HCT116 (cell line): ENCODE measurements at regions not wholly inside any gene's neighbourhood (a gene's known extent, or its start where the extent isn't known, plus 50 kb on each side); places are given as distances from the start of the nearest gene placed in this dataset.

ENCODE experiments used
- CBX3 ChIP-seq: IDR thresholded peaks from 2 replicates; pipeline ENCODE4 v1.6.1; 2012; ENCODE audit warnings: low read depth
- POLR2A ChIP-seq: IDR thresholded peaks from 2 replicates; pipeline ENCODE4 v1.7.0; 2011; ENCODE audit warnings: borderline replicate concordance; ENCODE audit not compliant: insufficient read depth, insufficient read length; ENCODE audit errors: extremely low read depth
- POLR2AphosphoS5 ChIP-seq: IDR thresholded peaks from 2 replicates; pipeline ENCODE4 v1.6.1; 2011; ENCODE audit warnings: mild to moderate bottlenecking, low read depth, low read length, moderate library complexity
- RAD21 ChIP-seq: IDR thresholded peaks from 2 replicates; pipeline ENCODE4 v1.6.1; 2012; ENCODE audit warnings: low read depth, mild to moderate bottlenecking
- TF ChIP-seq, protein P1 (sequence below): IDR thresholded peaks from 2 replicates; pipeline ENCODE4 v1.6.1; 2012
- TF ChIP-seq, protein P2 (sequence below), 3 experiments: fragments of 200-600 bp in 1 of 3; sonication (generic) in 1 of 3; IDR thresholded peaks in 2 of 3; conservative IDR thresholded peaks in 1 of 3; 2 replicates each; pipeline ENCODE4 v1.5.1; 2012 to 2017; ENCODE audit warnings: low read depth in 2 of 3, low read length in 2 of 3, antibody characterized with exemption in 1 of 3, borderline replicate concordance in 1 of 3, control low read depth in 1 of 3, mild to moderate bottlenecking in 1 of 3, mixed read lengths in 1 of 3, mixed run types in 1 of 3, moderate library complexity in 1 of 3; ENCODE audit not compliant: insufficient read depth in 1 of 3

DNA sequence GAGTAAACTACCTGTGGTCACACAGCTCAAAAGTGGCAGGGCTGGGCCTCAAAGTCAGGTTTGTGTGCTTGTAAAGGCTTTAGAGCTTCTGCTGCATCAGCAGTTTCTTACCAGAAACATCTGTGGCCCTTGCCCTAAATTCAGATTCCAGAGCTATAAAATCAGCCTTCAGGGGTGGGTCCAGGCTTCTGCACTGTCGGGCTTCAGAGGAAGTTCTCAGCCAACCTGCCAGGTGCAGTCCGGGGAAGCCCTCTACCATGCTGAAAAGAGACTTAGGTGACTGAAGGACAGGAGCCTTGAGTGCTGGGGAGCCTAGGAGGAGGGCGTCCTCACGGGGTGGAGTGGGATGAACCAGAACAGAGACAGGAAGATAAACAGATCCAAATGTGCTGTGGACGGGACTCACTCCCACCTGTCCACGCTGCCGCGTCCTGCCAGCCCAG, 69.9 kb upstream of the HS6ST1 start:
- no peak for TF ChIP-seq POLR2A
- TF ChIP-seq, protein P1, sequence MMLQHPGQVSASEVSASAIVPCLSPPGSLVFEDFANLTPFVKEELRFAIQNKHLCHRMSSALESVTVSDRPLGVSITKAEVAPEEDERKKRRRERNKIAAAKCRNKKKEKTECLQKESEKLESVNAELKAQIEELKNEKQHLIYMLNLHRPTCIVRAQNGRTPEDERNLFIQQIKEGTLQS = no peak
- TF ChIP-seq CBX3 = no peak
- TF ChIP-seq RAD21 = no peak
- TF ChIP-seq, protein P2, sequence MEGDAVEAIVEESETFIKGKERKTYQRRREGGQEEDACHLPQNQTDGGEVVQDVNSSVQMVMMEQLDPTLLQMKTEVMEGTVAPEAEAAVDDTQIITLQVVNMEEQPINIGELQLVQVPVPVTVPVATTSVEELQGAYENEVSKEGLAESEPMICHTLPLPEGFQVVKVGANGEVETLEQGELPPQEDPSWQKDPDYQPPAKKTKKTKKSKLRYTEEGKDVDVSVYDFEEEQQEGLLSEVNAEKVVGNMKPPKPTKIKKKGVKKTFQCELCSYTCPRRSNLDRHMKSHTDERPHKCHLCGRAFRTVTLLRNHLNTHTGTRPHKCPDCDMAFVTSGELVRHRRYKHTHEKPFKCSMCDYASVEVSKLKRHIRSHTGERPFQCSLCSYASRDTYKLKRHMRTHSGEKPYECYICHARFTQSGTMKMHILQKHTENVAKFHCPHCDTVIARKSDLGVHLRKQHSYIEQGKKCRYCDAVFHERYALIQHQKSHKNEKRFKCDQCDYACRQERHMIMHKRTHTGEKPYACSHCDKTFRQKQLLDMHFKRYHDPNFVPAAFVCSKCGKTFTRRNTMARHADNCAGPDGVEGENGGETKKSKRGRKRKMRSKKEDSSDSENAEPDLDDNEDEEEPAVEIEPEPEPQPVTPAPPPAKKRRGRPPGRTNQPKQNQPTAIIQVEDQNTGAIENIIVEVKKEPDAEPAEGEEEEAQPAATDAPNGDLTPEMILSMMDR (IDR thresholded peaks at IDR 0.05 in 2 of 3, conservative IDR thresholded peaks at IDR 0.05 in 1 of 3; ENCODE audit: borderline replicate concordance in 1 of 3, insufficient read depth in 1 of 3, low read depth in 2 of 3, low read length in 2 of 3) = no peak
- no peak for TF ChIP-seq POLR2AphosphoS5
